ENCODE measurements at regions not wholly inside any gene's neighbourhood (a gene's known extent, or its start where the extent isn't known, plus 50 kb on each side); places are given as distances from the start of the nearest gene placed in this dataset.

DNA sequence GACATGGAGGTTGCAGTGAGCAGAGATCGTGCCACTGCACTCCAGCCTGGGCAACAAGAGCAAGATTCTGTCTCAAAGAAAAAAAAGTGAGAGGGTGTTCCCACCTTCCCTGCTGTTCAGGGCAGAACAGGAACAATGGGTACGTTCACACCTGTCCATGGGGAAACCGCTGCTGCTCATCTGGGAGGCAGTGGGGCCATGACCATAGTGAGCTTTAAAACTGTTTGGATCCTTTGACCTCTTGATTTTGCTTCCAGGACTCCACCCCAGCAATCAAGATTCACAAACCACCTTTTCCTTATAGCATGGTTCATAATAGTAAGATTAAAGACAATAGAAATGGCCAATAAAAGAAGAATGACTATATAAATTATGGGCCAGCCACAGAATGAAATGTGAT, 209.2 kb downstream of the ARL4C start:
- Histone ChIP-seq H2AFZ (ENCODE audit: low read length) (no peak overlapping the region), H3K4me1 (ENCODE audit: insufficient read depth, low read length, poor library complexity, severe bottlenecking) (peaks cover 35% of the 10 kb centered on the region)
- TF ChIP-seq, protein P1, sequence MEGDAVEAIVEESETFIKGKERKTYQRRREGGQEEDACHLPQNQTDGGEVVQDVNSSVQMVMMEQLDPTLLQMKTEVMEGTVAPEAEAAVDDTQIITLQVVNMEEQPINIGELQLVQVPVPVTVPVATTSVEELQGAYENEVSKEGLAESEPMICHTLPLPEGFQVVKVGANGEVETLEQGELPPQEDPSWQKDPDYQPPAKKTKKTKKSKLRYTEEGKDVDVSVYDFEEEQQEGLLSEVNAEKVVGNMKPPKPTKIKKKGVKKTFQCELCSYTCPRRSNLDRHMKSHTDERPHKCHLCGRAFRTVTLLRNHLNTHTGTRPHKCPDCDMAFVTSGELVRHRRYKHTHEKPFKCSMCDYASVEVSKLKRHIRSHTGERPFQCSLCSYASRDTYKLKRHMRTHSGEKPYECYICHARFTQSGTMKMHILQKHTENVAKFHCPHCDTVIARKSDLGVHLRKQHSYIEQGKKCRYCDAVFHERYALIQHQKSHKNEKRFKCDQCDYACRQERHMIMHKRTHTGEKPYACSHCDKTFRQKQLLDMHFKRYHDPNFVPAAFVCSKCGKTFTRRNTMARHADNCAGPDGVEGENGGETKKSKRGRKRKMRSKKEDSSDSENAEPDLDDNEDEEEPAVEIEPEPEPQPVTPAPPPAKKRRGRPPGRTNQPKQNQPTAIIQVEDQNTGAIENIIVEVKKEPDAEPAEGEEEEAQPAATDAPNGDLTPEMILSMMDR (conservative IDR thresholded peaks at IDR 0.05; ENCODE audit: low read length), result no peak
- no peak for TF ChIP-seq EZH2phosphoT487 (IDR thresholded peaks at IDR 0.05; ENCODE audit: borderline replicate concordance)

DNA sequence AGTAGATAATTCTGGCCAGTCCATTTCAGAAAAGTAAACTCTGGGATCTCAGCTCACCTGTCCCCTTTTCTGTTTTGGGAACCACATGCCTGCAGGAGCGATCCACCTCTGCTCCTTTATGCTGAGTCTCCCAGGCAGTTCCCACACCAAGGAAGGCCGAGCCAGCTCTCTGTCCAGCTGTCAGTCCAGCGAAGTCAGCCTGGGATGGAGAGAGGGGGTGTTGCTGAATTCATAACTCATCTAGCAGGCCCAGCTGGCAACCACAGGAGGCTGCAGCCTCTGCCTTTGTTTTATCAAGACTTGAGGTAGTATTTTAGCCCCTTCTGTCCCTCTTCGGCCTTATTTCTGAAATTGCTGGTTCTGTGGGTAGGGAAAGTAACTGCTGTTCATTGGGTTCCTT, 209.9 kb downstream of the ARL4C start:
- H3K79me2 ChIP-seq (ENCODE audit: insufficient read depth, low read length), result no peaks in the 10 kb centered on the region
- no peaks in the 10 kb centered on the region for H3K9me2 ChIP-seq (replicated peaks; ENCODE audit: low read depth, low read length)
- H3K4me1 ChIP-seq (ENCODE audit: insufficient read depth, low read length, poor library complexity, severe bottlenecking), result peaks cover 30% of the 10 kb centered on the region
- H3K27me3 ChIP-seq (ENCODE audit: insufficient read depth, low read length, poor library complexity, severe bottlenecking), result no peaks in the 10 kb centered on the region
- no peak overlapping the region for H3K4me2 ChIP-seq (ENCODE audit: low read depth, low read length, poor library complexity, severe bottlenecking)
- no peaks in the 10 kb centered on the region for H3K9me3 ChIP-seq (ENCODE audit: insufficient read depth, low read depth, low read length)
- no peaks in the 10 kb centered on the region for H4K20me1 ChIP-seq (ENCODE audit: insufficient read depth, low read length, poor library complexity, severe bottlenecking)
- H3K4me3 ChIP-seq (ENCODE audit: low read length, poor library complexity, severe bottlenecking), result no peak overlapping the region
- peaks cover 13% of the 10 kb centered on the region for H3F3A ChIP-seq (ENCODE audit: low read depth)
- H3K9ac ChIP-seq (ENCODE audit: low read depth, low read length, poor library complexity, severe bottlenecking), result no peak overlapping the region
- H2AFZ ChIP-seq (ENCODE audit: low read length), result no peak overlapping the region
- no peaks in the 10 kb centered on the region for H3K36me3 ChIP-seq (ENCODE audit: insufficient read depth, low read length)
- TF ChIP-seq EZH2phosphoT487 (IDR thresholded peaks at IDR 0.05; ENCODE audit: borderline replicate concordance), result no peak
- TF ChIP-seq, protein P1 (conservative IDR thresholded peaks at IDR 0.05; ENCODE audit: low read length), result no peak

More for the DNA sequence above, 209.2 kb downstream of the ARL4C start:
- Histone ChIP-seq H3K36me3 (ENCODE audit: insufficient read depth, low read length) (no peaks in the 10 kb centered on the region), H3K4me3 (ENCODE audit: low read length, poor library complexity, severe bottlenecking) (no peak overlapping the region), H3K9me3 (ENCODE audit: insufficient read depth, low read depth, low read length) (no peaks in the 10 kb centered on the region), H3K27me3 (ENCODE audit: insufficient read depth, low read length, poor library complexity, severe bottlenecking) (no peaks in the 10 kb centered on the region), H3K9me2 (replicated peaks; ENCODE audit: low read depth, low read length) (no peaks in the 10 kb centered on the region), H3F3A (ENCODE audit: low read depth) (peaks cover 18% of the 10 kb centered on the region), H3K79me2 (ENCODE audit: insufficient read depth, low read length) (no peaks in the 10 kb centered on the region), H3K9ac (ENCODE audit: low read depth, low read length, poor library complexity, severe bottlenecking) (no peak overlapping the region), H4K20me1 (ENCODE audit: insufficient read depth, low read length, poor library complexity, severe bottlenecking) (no peaks in the 10 kb centered on the region), H3K4me2 (ENCODE audit: low read depth, low read length, poor library complexity, severe bottlenecking) (no peak overlapping the region)

DNA sequence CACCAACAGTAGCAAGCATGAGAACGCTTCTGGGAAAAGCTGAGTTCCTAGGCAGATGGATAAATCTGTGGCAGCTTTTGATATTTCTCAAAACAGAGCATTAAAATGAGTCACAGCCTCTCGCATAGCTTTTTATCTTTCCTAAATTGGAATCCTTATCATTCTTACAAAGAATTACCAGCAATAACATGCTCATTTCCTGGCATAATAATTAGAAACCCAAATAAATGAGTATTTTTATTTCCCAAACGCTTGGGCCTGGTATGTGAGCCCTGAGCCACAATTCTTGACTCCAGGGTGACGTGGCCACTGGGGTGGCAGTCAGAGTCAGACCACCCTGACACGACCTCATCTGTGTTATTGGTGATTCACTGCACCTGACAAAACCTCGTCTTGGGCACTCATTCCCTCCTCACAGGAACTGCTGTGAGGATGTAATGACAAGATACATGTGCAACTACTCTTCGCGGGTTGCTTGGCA, 210.7 kb downstream of the ARL4C start:
- H3F3A ChIP-seq (ENCODE audit: low read depth), result 0 out of 2 replicates have a peak, but pooled peaks cover 5% of the 10 kb centered on the region
- TF ChIP-seq EZH2phosphoT487 (IDR thresholded peaks at IDR 0.05; ENCODE audit: borderline replicate concordance), result no peak
- TF ChIP-seq, protein P1 (conservative IDR thresholded peaks at IDR 0.05; ENCODE audit: low read length), result no peak
- no peak overlapping the region for H3K9ac ChIP-seq (ENCODE audit: low read depth, low read length, poor library complexity, severe bottlenecking)
- no peaks in the 10 kb centered on the region for H3K79me2 ChIP-seq (ENCODE audit: insufficient read depth, low read length)
- H3K4me3 ChIP-seq (ENCODE audit: low read length, poor library complexity, severe bottlenecking), result no peak overlapping the region
- H3K27me3 ChIP-seq (ENCODE audit: insufficient read depth, low read length, poor library complexity, severe bottlenecking), result no peaks in the 10 kb centered on the region
- H4K20me1 ChIP-seq (ENCODE audit: insufficient read depth, low read length, poor library complexity, severe bottlenecking), result no peaks in the 10 kb centered on the region
- H3K36me3 ChIP-seq (ENCODE audit: insufficient read depth, low read length), result no peaks in the 10 kb centered on the region
- H2AFZ ChIP-seq (ENCODE audit: low read length), result no peak overlapping the region
- no peaks in the 10 kb centered on the region for H3K9me2 ChIP-seq (replicated peaks; ENCODE audit: low read depth, low read length)
- no peaks in the 10 kb centered on the region for H3K9me3 ChIP-seq (ENCODE audit: insufficient read depth, low read depth, low read length)
- peaks cover 22% of the 10 kb centered on the region for H3K4me1 ChIP-seq (ENCODE audit: insufficient read depth, low read length, poor library complexity, severe bottlenecking)
- H3K4me2 ChIP-seq (ENCODE audit: low read depth, low read length, poor library complexity, severe bottlenecking), result no peak overlapping the region

All from Loucy (cell line).